GM19043 (cell line): ENCODE measurements at regions not wholly inside any gene's neighbourhood (a gene's known extent, or its start where the extent isn't known, plus 50 kb on each side); places are given as distances from the start of the nearest gene placed in this dataset.
"Not testable (repeated sequence)": the region's sequence is repeated elsewhere in the genome, so short reads cannot be mapped to it uniquely, and the experiment has no call there.

ENCODE experiments used
- ATAC-seq: cut with Tn5 transposase; IDR thresholded peaks from one replicate; pipeline ENCODE4 v1.9.1; 2021; ENCODE audit warnings: low read depth; ENCODE audit not compliant: unreplicated experiment

DNA sequence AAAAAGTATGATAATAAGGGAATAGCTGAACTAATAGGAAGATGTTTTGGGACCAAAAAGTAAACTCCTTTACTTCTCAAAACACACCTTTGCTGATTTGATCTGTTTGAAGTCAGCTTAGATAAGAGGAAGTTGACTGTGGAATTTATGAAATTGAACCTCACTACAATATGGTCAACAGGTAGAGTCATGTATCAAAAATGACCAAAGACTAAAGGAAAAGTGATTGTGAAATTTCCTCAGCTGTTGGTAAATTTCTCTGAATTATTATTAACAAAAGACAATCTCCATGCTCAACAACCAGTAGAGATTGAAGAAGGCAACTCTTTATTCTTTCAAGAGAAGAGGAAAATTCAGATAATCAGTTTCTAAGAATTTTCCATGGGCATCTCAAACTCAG lies 826.5 kb downstream of the KCNA4 start:
- no peak for ATAC-seq

DNA sequence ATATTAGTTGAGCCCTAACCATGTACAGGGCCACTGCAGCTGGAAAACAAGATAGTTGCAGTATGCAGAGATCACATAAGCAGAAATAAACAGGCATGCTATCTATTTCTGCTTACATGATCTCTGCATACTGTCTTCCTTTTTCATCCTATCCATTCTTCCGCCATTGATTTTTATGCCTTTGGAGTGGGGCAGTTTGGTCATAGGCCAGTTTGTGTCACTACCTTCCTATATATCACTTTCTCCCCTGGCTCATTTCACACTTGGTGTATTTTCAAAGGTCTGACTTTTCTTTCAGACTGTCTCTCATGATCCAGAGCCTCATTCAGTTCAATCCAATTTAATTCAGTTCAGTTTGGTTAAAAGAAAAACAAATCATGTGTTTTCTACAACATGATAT lies 829.6 kb downstream of the KCNA4 start:
- ATAC-seq, result no peak

- no peak for ATAC-seq
Measured at GRCh38 chr11:29184939-29185890, 831.6 kb downstream of the KCNA4 start.

DNA sequence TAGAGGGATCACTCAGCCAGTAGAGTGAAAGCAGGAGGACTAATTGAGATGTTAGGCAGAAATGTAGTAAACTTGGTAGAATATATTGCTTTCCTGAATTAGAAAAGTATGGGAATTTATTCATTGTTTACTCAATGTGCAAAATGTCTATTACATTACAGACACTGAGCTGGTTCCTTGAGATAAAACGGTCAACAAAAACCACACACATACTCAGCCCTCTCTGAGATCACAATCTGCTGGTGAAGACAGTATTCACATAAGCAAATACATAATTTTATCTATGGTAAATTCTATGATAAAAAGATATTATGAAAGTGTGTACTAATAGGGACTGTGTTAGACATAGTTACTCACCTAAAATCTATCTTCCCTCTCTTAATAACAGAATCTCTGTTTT lies 833.5 kb downstream of the KCNA4 start:
- ATAC-seq, result no peak

GRCh38 chr11:29173660-29174062 lies 843.2 kb downstream of the KCNA4 start:
- ATAC-seq, result no peak

- ATAC-seq, result no peak
Measured at GRCh38 chr11:29171360-29171950, 845.4 kb downstream of the KCNA4 start.

DNA sequence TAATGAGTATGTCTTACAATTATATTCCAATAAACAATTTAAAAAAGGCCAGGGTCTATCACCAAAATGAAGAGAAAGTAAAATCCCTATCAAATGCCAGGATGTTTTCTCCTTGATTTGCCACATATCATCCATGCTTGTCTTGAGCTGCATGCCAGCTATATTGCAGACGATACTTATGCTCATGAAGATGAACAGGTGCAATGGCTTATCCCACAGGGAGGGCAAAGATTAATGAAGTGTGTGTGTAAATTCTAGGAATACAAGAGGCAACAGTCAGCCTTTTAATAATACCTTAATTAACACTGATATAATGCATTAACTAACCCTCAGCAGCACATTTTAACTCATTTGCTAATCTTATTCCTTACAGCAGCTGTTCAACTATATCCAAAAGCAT lies 850.5 kb downstream of the KCNA4 start:
- no peak for ATAC-seq

DNA sequence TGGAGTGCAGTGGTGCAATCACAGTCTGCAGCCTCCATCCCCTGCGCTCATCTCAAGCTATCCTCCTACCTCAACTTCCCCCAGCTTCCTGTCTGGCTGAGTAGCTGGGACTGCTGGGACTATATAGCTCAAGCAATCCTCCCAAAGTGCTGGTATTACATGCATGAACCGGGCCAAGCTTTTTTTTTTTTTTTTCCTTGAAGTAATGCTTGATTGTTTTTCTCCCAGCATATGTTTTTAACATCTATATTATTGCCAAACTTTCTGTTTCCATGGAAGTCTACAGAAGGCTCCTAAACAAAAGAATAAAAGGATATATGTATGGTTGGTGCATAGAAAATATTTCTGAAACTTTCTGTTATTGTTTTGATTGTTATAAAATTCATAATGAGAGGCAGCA lies 853.6 kb downstream of the KCNA4 start:
- no peak for ATAC-seq

GRCh38 chr11:29162491-29162890 lies 854.3 kb downstream of the KCNA4 start:
- ATAC-seq, result no peak

DNA sequence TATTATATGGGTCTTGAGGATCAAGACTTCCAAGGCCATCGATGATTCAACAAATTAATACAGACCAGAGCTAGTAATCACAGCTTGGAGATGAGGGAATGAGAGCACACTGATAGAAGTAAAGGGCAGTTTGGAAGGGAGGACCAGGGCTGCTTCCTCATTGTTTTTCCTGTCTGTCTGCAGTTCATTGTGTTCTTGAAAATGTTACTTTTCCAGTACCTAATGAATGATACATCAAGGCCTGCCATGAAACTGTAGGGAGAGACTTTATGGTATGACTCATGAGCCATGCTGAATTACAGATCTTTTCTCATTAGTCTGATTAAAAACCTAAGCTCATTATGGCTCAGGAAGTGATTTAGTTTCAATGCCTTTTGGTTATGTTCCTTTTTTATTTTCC lies 855.6 kb downstream of the KCNA4 start:
- ATAC-seq, result no peak

- peak; percentile 79 for ATAC-seq
Measured at GRCh38 chr11:29159552-29160465, 857.0 kb downstream of the KCNA4 start.

- no peak for ATAC-seq
Measured at GRCh38 chr11:29153078-29153477, 863.8 kb downstream of the KCNA4 start.

- not testable (repeated sequence) for ATAC-seq
Measured at GRCh38 chr11:29142573-29142972, 874.3 kb downstream of the KCNA4 start.

DNA sequence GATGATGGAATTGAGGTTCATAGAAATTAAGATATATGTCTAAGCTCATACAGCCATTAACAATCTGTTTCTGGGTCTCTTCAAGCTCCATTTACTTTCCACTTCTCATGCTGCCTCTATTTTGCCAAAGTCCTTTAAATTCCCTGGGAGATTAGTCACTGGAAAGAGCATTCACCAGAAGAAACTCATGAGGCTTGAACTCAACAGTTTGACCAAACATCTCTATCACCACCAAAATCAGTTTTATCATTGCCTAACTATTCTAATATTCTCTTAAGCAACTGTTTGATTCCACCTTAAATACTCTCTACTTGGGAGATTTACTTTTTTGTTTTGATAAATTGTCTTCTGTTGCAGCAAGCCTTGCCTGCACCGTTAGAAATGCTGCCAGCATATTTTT lies 881.3 kb downstream of the KCNA4 start:
- no peak for ATAC-seq

DNA sequence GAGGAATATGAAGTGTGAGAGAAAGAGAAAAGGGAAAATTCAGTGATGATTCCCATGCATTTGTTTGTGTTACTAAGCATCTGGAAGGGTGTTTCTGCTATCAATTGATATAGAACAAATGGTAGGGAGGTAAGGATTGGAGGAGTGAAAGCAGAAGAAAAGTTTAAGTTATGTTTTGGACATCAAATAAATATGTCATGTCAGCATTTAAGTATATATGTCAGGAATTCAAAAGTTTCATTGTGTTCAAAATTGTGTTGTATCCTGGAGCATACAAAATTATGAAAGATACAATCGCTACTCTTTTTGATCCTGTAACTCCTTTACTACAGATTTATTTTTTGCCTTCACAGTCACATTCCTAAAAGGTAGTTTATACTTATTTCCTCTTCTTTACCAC lies 885.8 kb downstream of the KCNA4 start:
- no peak for ATAC-seq

DNA sequence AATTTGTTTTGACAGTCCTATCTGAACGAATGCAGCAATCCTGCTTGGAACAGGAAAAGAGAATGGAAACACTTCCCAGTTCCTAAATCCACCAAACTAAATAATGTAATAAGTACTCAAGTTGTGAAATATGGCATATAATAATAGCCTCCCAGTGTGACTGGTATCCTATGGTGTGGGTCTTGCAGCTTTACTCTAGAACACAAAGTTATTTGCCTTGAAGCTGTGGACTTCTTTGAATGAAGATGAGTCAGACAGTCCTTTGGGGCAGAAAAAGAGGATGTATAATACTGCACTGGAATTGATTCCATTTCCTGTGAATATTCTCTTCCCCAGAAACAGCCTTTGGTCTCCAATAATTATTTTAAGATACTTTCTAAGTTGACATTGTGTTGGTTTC lies 887.0 kb downstream of the KCNA4 start:
- ATAC-seq, result no peak

DNA sequence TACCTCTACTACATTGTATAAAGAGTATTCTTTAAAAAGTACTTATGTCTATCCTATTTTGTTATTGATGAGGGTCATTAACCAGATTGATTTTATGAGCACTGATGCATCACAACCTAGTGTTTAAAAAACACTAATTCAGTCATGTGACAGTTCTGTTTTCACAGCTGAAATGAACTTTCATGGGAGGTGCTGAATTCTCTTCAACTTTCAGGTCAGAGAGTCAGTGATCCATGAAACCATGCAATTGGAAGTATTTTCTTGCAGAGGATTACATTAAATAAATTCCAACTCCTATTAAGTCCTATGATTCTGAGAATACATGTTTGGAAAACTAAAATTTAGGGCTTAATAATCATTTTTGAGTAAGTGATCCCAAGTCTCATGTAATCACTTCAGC lies 889.4 kb downstream of the KCNA4 start:
- no peak for ATAC-seq

- no peak for ATAC-seq
Measured at GRCh38 chr11:29125606-29126005, 891.2 kb downstream of the KCNA4 start.

GRCh38 chr11:29124470-29124869 lies 892.4 kb downstream of the KCNA4 start:
- ATAC-seq, result no peak

GRCh38 chr11:29119707-29120618 lies 896.9 kb downstream of the KCNA4 start:
- ATAC-seq, result no peak
